GM10248 (cell line): ENCODE measurements at regions not wholly inside any gene's neighbourhood (a gene's known extent, or its start where the extent isn't known, plus 50 kb on each side); places are given as distances from the start of the nearest gene placed in this dataset.

ENCODE experiments used
- CTCF ChIA-PET: fragments of 300-600 bp; sonication (Branson Sonifier 250); formaldehyde crosslinking; extraction: SDS; loops from one replicate; lab custom pipeline; 2021; ENCODE audit warnings: antibody characterized with exemption; lab: Yijun Ruan, JAX
- POLR2A ChIA-PET: fragments of 350-650 bp; sonication (Branson Sonifier 250); formaldehyde crosslinking; extraction: SDS; loops from one replicate; lab custom pipeline; 2020; ENCODE audit warnings: antibody characterized with exemption; lab: Yijun Ruan, JAX
- DNase-seq: peaks from one replicate; pipeline ENCODE4 v3.0.0; 2012; ENCODE audit errors: extremely low spot score
- TF ChIP-seq, protein P1 (sequence below): IDR thresholded peaks from 2 replicates; pipeline ENCODE4 v1.5.1; 2012; ENCODE audit warnings: mild to moderate bottlenecking, low read depth; ENCODE audit errors: extremely low read depth, missing control alignments, control extremely low read depth

DNA sequence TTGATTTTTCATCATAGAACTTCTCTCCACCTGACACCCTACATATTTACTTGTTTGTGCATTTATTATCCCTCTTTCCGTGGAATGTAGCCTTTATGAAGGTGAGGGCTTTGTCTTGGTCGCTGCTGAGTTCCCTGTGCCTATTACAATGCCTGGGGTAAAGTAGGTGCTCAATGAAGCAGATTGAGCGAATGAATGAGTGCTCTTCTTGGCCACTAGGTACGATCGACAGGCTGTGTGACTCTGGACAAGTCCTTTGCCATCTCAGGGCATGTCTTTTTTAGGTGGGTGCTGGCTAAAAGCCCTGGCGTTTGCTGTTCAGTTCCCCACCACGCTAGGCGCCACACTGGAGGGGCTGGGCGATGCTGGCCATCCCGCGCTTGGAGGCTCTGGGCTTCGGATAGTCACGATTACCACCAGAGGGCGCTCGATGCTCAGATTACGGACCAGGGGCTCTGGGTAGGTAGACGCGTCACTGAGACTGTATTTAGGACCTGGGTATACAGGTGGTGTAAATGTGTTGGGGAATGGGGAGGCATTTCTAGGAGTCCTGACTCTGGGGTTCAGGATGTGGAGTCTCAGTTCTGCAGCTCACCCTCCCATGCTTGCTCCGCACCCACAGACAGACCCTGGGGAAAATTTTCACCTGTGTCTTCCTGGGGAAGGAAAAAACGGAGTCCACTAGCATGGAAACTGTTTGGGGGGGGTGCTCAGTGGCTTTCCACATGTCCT lies 71.0 kb upstream of the CSF3R start:
- DNase-seq: peak; percentile 76
- ChIA-PET CTCF (interaction anchor here (0.8 to 1.9 kb wide), 8 partner anchors 11 to 882 kb away, joined by 3 to 11 read pairs (median 4); no protein-coding TSS in a partner anchor), POLR2A (no interaction called here)
- TF ChIP-seq, protein P1, sequence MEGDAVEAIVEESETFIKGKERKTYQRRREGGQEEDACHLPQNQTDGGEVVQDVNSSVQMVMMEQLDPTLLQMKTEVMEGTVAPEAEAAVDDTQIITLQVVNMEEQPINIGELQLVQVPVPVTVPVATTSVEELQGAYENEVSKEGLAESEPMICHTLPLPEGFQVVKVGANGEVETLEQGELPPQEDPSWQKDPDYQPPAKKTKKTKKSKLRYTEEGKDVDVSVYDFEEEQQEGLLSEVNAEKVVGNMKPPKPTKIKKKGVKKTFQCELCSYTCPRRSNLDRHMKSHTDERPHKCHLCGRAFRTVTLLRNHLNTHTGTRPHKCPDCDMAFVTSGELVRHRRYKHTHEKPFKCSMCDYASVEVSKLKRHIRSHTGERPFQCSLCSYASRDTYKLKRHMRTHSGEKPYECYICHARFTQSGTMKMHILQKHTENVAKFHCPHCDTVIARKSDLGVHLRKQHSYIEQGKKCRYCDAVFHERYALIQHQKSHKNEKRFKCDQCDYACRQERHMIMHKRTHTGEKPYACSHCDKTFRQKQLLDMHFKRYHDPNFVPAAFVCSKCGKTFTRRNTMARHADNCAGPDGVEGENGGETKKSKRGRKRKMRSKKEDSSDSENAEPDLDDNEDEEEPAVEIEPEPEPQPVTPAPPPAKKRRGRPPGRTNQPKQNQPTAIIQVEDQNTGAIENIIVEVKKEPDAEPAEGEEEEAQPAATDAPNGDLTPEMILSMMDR: peak; percentile 60

DNA sequence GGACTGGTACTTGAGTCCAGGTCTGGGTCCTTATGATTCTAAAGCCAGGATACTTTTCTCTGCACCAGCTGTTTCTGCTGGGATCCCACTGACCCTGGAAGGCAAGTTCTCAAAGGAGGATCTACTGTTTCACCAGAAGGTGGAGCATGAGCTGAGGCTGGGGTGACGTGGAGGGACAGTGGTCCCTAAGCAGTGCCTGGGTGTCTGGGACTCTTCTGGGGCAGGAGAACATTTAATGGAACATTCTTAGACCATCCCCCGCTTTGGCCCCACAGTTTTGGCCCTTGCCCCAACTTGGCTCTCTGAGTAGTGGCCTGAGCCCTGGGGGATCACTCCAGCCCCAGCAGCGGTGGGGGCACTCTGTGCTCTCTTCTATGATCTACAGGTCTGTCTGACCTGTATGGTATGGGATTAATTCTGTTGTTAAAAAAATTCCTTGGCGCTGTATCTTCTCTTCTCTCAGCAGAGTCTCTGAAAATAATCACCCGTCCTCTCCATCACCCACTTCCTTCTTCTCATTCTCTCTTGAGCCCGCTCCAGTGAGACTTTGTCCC lies 60.3 kb upstream of the CSF3R start:
- TF ChIP-seq, protein P1: no peak
- POLR2A ChIA-PET: no interaction called here
- CTCF ChIA-PET: interaction anchor here (1.3 to 2.2 kb wide), 2 partner anchors 26 to 33 kb away, joined by 4 to 10 read pairs; no protein-coding TSS in a partner anchor
- no peak for DNase-seq

DNA sequence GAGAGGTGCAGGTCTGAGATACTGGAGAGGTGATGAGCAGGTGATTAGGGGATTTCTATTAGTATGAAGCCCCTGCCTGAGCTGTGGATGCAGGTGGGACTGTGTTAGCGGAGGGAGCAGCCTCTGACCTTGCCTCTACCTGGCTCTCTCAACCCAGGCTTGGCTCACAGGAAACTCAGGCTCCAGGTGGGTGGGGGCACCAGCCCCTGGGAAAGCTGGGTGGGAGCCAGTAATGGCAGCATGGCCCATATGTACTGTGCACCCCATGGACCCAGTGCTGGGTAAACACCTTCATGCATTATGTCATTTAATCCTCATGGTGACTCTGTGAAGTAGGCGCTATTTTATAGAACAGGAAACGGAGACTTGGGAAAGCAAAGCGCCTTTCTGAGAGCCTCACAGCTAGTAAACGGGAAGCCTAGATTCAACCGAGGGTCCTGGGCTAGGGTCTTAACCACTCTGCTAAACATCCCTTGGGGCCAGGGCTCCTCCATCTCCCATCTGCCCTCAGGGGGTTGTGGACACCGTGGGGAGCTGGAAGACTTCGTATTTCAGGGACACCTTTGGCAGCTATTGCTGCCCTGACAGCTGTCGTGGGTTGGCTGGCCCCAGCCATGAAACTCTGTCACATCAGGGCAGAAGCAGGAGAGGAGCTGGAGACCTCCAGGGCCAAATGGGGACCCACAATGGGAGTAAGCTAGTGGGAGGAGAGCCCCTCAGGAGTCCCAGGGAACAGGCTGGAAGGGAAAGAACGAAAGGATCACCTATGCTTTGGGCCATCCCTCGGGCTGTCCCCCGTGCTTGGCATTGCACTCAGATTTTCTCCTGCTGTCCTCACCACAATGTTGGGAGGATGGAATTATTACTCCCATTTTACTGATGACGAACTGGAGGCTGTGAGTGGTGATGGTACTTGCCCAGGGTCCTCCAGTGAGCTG lies 59.6 kb upstream of the CSF3R start:
- CTCF ChIA-PET: interaction anchor here (1.3 to 2.2 kb wide), 2 partner anchors 26 to 34 kb away, joined by 4 to 10 read pairs; no protein-coding TSS in a partner anchor
- DNase-seq: no peak
- TF ChIP-seq, protein P1: no peak
- POLR2A ChIA-PET: no interaction called here

DNA sequence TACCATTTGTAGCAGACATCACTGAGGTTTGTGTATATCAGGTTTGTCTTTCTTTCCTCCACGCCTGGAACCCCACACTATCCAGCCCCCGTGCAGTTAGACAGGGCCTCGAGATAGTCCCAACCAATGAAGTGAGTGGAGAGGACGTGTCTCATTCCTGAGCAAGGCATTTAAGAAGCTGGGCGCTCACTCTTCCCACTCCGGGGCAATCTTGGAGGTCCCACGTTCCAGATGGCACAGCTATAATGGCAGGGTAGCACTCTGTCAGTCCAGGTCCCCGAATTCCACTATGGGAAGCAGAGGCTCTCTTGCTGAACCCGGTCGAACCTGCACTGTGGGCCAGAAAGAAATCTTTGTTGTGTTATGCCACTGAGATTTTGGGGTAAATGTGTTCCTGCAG lies 57.3 kb upstream of the CSF3R start:
- no peak for DNase-seq
- TF ChIP-seq, protein P1: no peak
- POLR2A ChIA-PET: no interaction called here
- CTCF ChIA-PET: no interaction called here

DNA sequence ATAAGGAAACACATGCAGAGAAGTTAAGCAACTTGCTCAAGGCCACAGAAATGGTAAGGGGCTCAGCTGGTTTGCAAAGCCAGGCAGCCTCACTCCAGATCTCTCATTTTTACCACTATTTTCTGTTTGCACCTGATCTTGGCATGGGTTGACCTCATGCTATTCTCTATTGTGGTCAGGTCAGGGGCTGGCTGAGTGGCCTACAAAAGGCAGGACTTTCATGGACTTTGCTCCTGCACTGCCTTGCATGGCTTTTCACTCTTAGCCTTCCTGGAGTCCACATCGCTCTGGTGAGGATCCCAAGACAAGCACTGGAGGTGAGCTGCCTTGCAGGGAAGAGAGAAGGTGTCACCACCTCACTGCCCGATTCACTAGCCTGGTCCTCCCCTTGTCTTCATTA lies 56.8 kb upstream of the CSF3R start:
- TF ChIP-seq, protein P1: no peak
- ChIA-PET POLR2A (no interaction called here), CTCF (no interaction called here)
- DNase-seq: no peak

DNA sequence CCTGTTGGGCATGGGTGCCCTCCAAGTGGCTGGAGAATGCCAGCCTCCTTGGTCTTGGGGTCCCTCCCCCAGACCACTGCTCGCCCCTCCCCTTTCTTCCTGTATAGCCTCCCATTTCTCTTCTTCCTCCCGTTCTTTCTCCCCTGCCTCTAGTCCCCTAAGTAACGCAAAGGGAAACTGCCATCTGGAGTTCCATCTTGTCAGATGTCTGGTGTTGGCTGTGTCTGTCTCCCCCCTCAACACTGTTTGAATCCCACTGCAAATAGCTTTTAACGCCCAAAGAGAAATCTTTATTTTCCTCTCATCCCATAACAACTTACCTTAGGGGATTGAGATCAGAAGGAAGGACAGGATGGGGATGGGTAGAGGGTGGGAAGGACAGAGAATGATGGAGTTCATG lies 55.3 kb upstream of the CSF3R start:
- DNase-seq: no peak
- TF ChIP-seq, protein P1: no peak
- CTCF ChIA-PET: no interaction called here
- POLR2A ChIA-PET: no interaction called here
